ENCODE measurements at regions not wholly inside any gene's neighbourhood (a gene's known extent, or its start where the extent isn't known, plus 50 kb on each side); places are given as distances from the start of the nearest gene placed in this dataset.
"Not testable (repeated sequence)": the region's sequence is repeated elsewhere in the genome, so short reads cannot be mapped to it uniquely, and the experiment has no call there.

- DNase-seq (ENCODE audit: low spot score), result no peak
Observed at GRCh38 chr5:3153226-3153858, 401.9 kb upstream of the IRX2 start.

DNA sequence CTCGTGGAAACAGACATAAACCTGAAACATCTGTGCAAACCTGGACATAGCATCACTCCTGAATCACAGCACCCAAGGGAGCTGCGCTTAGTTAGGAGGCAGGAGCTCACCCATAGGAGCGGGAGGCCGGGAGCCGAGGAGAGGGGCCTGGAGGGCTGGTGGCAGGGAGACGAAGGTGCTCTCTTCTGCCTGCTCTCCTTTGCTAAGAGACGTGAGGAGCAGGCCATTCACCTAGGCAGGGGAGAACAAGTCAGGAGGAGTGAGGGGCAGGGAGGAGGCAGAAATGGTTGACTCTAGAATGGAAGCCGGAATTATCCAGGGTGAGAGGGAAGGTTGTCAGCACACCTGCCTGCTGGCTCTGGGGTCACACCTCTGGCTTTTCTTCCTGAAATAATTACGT, 398.4 kb upstream of the IRX2 start:
- DNase-seq (ENCODE audit: low spot score), result no peak

DNA sequence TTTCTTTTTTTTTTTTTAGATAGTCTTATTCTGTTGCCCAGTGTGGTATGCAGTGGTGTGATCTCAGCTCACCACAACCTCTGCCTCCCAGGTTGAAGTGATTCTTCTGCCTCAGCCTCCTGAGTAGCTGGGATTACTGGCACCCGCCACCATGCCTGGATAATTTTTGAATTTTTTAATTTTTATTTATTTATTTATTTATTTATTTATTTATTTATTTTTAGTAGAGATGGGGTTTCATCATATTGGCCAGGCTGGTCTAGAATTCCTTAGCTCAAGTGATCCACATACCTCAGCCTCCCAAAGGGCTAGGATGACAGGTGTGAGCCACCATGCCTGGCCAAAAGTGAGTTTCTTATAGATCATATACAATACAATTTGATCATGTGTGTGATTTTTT, 395.9 kb upstream of the IRX2 start:
- not testable (repeated sequence) for DNase-seq (ENCODE audit: low spot score)

DNA sequence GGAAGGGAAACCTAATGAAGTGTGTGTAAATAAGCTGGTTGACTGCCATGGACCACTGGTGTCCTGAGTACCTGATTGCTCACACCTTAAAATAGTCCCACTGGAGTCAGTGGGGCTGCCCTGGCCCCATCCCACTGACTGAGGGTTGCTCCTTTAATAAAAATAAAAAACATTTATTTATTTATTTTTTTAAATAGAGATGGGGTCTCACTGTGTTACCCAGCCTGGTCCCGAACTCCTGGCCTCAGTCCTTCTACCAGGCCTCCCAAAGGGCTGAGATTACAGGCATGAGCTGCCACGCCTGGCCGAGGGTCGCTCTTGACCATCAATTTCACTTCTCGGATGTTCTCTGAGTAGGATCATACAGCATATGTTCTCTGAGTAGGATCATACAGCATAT, 394.2 kb upstream of the IRX2 start:
- DNase-seq (ENCODE audit: low spot score), result no peak

GRCh38 chr5:3143382-3143781, 391.9 kb upstream of the IRX2 start:
- no peak for DNase-seq (ENCODE audit: low spot score)

GRCh38 chr5:3142261-3143027, 391.0 kb upstream of the IRX2 start:
- DNase-seq (ENCODE audit: low spot score), result no peak

- DNase-seq (ENCODE audit: low spot score), result no peak
Observed at GRCh38 chr5:3140117-3140516, 388.6 kb upstream of the IRX2 start.

DNA sequence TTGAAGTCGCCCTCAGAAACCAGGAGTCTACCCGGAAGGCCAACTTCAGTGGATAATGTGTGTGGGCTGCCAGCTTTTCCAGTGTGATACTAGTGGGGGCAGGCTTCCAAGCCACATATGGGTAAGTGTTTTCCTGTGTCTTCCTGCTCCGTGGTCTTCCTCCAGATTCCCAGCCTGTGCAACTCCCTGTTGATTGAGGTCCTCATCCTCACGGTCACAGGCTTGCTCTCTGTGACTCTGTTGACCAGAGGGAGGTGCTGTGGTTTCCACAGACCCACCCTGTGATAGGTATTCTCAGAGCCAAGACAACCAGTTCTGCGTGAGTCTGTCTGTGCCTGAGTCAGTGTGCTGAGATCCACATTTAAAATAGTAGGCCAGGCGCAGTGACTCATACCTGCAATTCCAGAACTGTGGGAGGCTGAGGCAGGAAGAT, 388.0 kb upstream of the IRX2 start:
- DNase-seq (ENCODE audit: low spot score), result peak; percentile 34

GRCh38 chr5:3131161-3131560, 379.7 kb upstream of the IRX2 start:
- no peak for DNase-seq (ENCODE audit: low spot score)

- no peak for DNase-seq (ENCODE audit: low spot score)
Observed at GRCh38 chr5:3129252-3129651, 377.8 kb upstream of the IRX2 start.

- peak; percentile 57 for DNase-seq (ENCODE audit: low spot score)
Observed at GRCh38 chr5:3127423-3127911, 376.0 kb upstream of the IRX2 start.

DNA sequence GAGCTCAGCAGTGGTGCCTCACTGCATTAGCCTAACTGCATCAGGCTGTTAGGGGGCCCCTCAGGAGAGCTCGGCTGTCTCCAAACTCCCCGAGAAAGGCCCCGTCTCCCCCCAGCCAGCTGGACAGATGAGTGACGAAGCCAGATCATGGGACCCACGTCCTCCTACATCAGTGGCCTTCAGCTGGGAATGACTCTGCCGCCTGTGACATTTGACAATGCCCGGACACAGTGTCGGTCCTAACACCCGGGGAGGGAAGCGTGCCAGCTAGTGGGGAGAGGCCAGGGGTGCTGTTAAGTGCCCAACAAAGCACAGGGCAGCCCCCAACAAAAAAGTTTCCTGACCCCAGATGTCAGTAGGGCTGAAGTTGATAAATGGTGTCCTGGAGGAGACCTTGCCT, 375.2 kb upstream of the IRX2 start:
- no peak for DNase-seq (ENCODE audit: low spot score)

DNA sequence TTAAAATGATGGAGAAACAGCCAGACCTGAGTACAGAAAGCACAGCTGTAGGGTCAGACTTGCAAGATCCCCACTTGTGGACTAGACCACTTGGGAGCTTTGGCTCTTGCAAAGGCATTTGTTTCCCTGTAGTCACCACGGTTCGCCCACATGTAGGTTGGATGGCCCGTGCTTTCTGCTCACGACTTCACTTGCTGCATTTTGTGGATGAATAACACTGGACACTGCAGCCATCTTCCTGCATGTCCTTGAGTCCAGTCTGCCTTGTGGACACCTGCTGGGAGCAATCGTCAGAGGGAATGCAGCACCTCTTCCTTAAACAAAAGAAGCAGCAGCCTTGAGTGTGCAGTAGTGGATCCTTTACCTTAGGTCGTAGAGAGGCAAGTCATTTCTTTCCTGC, 372.9 kb upstream of the IRX2 start:
- no peak for DNase-seq (ENCODE audit: low spot score)

- DNase-seq (ENCODE audit: low spot score), result no peak
Observed at GRCh38 chr5:3123763-3124157, 372.3 kb upstream of the IRX2 start.

GRCh38 chr5:3122985-3123762, 371.7 kb upstream of the IRX2 start:
- DNase-seq (ENCODE audit: low spot score), result no peak

DNA sequence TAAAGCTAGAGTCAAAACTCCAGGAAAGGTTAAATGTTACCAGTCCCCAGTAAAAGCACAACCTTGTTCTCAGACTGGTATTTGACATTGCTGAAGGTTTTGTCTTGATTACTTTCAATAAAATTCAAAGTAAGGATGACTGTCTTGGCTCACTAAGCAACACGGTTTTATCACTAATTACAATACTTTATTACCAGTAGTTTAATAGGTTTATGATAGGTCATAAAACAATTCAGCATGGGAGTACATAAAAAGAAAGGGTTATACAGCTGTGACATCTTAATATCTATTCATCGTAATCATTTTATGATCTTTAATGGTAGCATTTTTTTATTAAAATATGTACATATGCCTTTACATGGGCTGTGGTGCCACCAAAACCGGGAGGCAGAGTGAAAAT, 370.7 kb upstream of the IRX2 start:
- no peak for DNase-seq (ENCODE audit: low spot score)

DNA sequence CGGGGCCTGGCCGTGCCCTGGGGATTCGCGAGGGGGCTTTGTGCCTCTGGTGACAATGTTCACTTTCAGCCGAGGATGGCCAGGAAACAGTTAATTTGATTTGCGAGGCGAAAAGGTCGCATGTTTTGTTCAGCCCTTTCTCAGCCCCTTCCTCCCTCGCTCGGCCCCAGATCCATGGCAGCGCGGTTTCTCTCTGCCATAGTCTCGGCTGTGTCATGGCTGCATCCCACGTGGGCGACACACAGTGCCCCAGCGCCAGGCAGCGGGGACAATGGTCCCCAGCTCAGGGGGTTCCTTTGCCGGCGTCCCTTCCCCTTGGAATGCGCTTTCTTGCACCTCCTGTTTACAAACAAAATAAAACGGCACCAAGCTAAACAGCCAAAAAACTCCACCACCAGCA, 370.3 kb upstream of the IRX2 start:
- DNase-seq (ENCODE audit: low spot score), result no peak

DNA sequence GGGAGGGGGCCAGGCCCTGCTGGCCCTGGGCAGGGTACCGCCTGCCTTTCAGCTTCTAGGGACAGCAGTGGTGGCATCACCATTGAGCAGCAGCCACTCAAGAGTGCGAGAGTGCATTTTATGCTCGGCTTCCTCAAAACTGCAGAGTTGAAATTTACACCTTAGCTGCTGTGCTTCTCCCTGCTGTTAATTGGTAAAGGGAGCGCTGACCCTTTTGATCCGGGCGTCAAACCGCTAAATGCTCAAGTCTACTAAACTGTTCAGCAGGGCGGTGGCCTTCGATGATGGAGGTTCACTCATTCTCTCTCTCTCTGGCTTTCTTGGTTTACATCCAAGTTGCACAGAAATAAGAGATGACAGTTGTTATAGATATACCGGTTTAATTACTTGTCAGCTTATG, 368.6 kb upstream of the IRX2 start:
- DNase-seq (ENCODE audit: low spot score), result no peak

- DNase-seq (ENCODE audit: low spot score), result no peak
Observed at GRCh38 chr5:3119435-3119834, 368.0 kb upstream of the IRX2 start.

DNA sequence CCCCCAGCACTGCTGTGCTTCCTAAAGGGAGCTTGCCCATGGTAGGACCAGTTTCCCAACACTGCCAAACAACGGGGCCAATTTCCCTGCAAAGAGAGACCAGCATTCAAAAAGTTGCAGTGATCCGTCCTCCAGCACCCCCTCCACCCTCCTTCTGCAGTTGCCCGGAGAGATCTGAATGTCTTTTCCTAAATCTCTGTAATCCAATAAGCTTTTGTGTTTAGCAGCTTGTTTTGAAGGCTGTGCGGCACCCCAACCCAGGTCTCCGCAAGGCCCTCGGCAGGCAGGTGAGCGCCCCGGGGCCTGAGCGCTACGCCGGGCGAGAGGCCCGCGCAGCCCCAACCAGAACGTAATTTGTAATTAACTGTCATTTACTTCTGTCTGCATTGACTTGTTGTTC, 366.9 kb upstream of the IRX2 start:
- no peak for DNase-seq (ENCODE audit: low spot score)

- no peak for DNase-seq (ENCODE audit: low spot score)
Observed at GRCh38 chr5:3116366-3116765, 364.9 kb upstream of the IRX2 start.

- no peak for DNase-seq (ENCODE audit: low spot score)
Observed at GRCh38 chr5:3114467-3114866, 363.0 kb upstream of the IRX2 start.

- DNase-seq (ENCODE audit: low spot score), result no peak
Observed at GRCh38 chr5:3110371-3110770, 358.9 kb upstream of the IRX2 start.

All from HT-29 (cell line).